C4-2B (cell line): ENCODE measurements at regions not wholly inside any gene's neighbourhood (a gene's known extent, or its start where the extent isn't known, plus 50 kb on each side); places are given as distances from the start of the nearest gene placed in this dataset.

Source experiments
- H3K27ac ChIP-seq: fragments of 450-650 bp; 2 replicates; pipeline ENCODE4 v1.5.1; 2017
- ZFX ChIP-seq: fragments of 450-650 bp; IDR thresholded peaks from 2 replicates; pipeline ENCODE4 v1.6.1; 2017
- TF ChIP-seq, protein P1 (sequence below): fragments of 450-650 bp; conservative IDR thresholded peaks from 2 replicates; pipeline ENCODE4 v1.5.1; 2017; ENCODE audit warnings: mild to moderate bottlenecking

DNA sequence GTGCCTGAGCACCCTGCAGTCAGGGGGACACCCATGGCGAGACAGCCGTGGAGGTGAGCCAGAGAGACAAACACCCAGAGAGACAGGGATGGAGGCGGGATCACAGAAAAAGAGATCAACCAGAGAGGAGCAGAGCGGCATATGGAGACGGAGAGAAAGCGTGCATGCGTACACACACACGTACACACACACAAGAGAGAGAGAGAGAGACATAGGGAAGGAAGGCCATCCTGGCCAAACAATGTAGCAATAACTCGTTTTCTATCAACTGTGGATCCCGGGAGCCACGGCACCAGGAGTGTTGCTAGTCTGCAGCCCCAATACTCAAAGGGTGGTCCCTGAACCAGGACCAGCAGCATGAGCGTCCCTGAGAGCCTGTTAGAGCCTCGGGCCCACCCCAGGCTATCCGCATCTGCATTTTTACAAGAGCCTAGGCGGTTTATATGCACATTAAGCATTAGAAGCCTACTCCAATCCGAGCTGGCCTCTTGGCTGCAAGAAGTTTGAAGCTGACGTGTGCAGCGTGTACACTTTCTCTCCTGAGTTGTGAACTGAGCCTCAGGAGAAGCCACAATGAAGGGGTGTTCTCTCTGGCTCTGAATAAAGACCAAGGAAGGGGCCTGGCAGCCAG, 50.1 kb upstream of the MYCN start:
- TF ChIP-seq ZFX: no peak
- TF ChIP-seq, protein P1, sequence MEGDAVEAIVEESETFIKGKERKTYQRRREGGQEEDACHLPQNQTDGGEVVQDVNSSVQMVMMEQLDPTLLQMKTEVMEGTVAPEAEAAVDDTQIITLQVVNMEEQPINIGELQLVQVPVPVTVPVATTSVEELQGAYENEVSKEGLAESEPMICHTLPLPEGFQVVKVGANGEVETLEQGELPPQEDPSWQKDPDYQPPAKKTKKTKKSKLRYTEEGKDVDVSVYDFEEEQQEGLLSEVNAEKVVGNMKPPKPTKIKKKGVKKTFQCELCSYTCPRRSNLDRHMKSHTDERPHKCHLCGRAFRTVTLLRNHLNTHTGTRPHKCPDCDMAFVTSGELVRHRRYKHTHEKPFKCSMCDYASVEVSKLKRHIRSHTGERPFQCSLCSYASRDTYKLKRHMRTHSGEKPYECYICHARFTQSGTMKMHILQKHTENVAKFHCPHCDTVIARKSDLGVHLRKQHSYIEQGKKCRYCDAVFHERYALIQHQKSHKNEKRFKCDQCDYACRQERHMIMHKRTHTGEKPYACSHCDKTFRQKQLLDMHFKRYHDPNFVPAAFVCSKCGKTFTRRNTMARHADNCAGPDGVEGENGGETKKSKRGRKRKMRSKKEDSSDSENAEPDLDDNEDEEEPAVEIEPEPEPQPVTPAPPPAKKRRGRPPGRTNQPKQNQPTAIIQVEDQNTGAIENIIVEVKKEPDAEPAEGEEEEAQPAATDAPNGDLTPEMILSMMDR: no peak
- no peak overlapping the region for H3K27ac ChIP-seq
